B cell (primary cell): ENCODE measurements at regions not wholly inside any gene's neighbourhood (a gene's known extent, or its start where the extent isn't known, plus 50 kb on each side); places are given as distances from the start of the nearest gene placed in this dataset.

Experiments used
- ATAC-seq: fragments of 200-7000 bp; cut with Tn5 transposase; one replicate; pipeline ENCODE4 v1.10.0; 2021; ENCODE audit warnings: low read depth, mild to moderate bottlenecking, moderate number of reproducible peaks, moderate library complexity
- CTCF ChIA-PET: fragments of 350-600 bp; sonication (Branson Sonifier 250); formaldehyde crosslinking; loops from one replicate; lab custom pipeline; 2021; ENCODE audit warnings: antibody characterized with exemption, inconsistent platforms; lab: Charles Lee
- POLR2A ChIA-PET: fragments of 350-600 bp; sonication (Branson Sonifier 250); formaldehyde crosslinking; loops from one replicate; lab custom pipeline; 2021; ENCODE audit warnings: antibody characterized with exemption; lab: Charles Lee
- DNase-seq: peaks from one replicate; pipeline ENCODE4 v3.0.0; 2013
- H2AFZ ChIP-seq: 2 replicates; pipeline ENCODE4 v1.6.1; 2012; ENCODE audit warnings: mild to moderate bottlenecking, low read depth, low read length; ENCODE audit not compliant: insufficient read depth, poor library complexity, severe bottlenecking
- H3K27ac ChIP-seq, 2 donors: 1 replicate in 1 of 2; 2 replicates in 1 of 2; pipeline ENCODE4 v1.5.1; 2012 to 2013; ENCODE audit warnings: low read length in 2 of 2, mild to moderate bottlenecking in 2 of 2, moderate library complexity in 1 of 2
- H3K27me3 ChIP-seq, 4 experiments: fragments of 200-600 bp in 1 of 4; sonication (generic) in 1 of 4; replicated peaks in 1 of 4; 1 replicate in 2 of 4; 2 replicates in 2 of 4; pipeline versions ENCODE4 v1.6.1 to v1.7.0; 2013 to 2016; ENCODE audit warnings: low read length in 3 of 4, mild to moderate bottlenecking in 2 of 4, mixed read lengths in 1 of 4, moderate library complexity in 1 of 4; ENCODE audit not compliant: insufficient read depth in 4 of 4, control insufficient read depth in 3 of 4; ENCODE audit errors: control extremely low read depth in 1 of 4
- H3K36me3 ChIP-seq, 2 experiments: replicated peaks in 1 of 2; 1 replicate in 1 of 2; 2 replicates in 1 of 2; pipeline versions ENCODE4 v1.6.1 to v1.7.1; 2013; ENCODE audit warnings: low read length in 1 of 2; ENCODE audit not compliant: insufficient read depth in 2 of 2, control insufficient read depth in 1 of 2; ENCODE audit errors: control extremely low read depth in 1 of 2, extremely low read depth in 1 of 2
- H3K4me1 ChIP-seq, 2 donors: fragments of 200-600 bp in 1 of 2; sonication (generic) in 1 of 2; 1 replicate in 1 of 2; 2 replicates in 1 of 2; pipeline versions ENCODE4 v1.5.1 to v1.6.1; 2013 to 2017; ENCODE audit warnings: low read length in 2 of 2; ENCODE audit not compliant: control insufficient read depth in 2 of 2, insufficient read depth in 2 of 2
- H3K4me2 ChIP-seq: replicated peaks from 2 replicates; pipeline ENCODE3; 2012; ENCODE audit warnings: mild to moderate bottlenecking, low read depth, low read length; ENCODE audit not compliant: poor library complexity, severe bottlenecking
- H3K4me3 ChIP-seq, 5 experiments: fragments of 200-600 bp in 1 of 5; sonication (generic) in 1 of 5; 1 replicate in 3 of 5; 2 replicates in 2 of 5; pipeline versions ENCODE4 v1.5.1 to v1.7.0; 2011 to 2016; ENCODE audit warnings: low read length in 4 of 5, mild to moderate bottlenecking in 4 of 5, low read depth in 2 of 5, control low read depth in 1 of 5, moderate library complexity in 1 of 5; ENCODE audit not compliant: insufficient read depth in 1 of 5; ENCODE audit errors: control extremely low read depth in 1 of 5, extremely low read depth in 1 of 5
- H3K79me2 ChIP-seq: fragments of 200-600 bp; sonication (generic); one replicate; pipeline ENCODE4 v1.6.0; 2016; ENCODE audit warnings: low read length; ENCODE audit not compliant: control insufficient read depth, insufficient read depth
- H3K9ac ChIP-seq: fragments of 200-600 bp; sonication (generic); 2 replicates; pipeline ENCODE4 v1.6.1; 2017; ENCODE audit warnings: mild to moderate bottlenecking, low read length, moderate library complexity
- H3K9me3 ChIP-seq, 3 donors: one replicate each; pipeline versions ENCODE4 v1.6.1 to v1.7.1; 2013; ENCODE audit warnings: low read length in 2 of 3; ENCODE audit not compliant: control insufficient read depth in 2 of 3, insufficient read depth in 1 of 3; ENCODE audit errors: control extremely low read depth in 1 of 3
- H4K20me1 ChIP-seq: 2 replicates; pipeline ENCODE4 v1.6.0; 2012; ENCODE audit warnings: mild to moderate bottlenecking, low read length; ENCODE audit not compliant: insufficient read depth, control insufficient read depth, poor library complexity, severe bottlenecking
- H3K27ac Mint-ChIP-seq: one replicate; pipeline ENCODE4 v1.8.0; 2021; ENCODE audit warnings: mixed read lengths
- H3K27me3 Mint-ChIP-seq: one replicate; pipeline ENCODE4 v1.8.0; 2021; ENCODE audit warnings: mixed read lengths
- H3K4me1 Mint-ChIP-seq: one replicate; pipeline ENCODE4 v1.8.0; 2021; ENCODE audit warnings: mixed read lengths
- H3K4me3 Mint-ChIP-seq: one replicate; pipeline ENCODE4 v1.8.0; 2021; ENCODE audit warnings: mixed read lengths
- H3K9me3 Mint-ChIP-seq: one replicate; pipeline ENCODE4 v1.8.0; 2022; ENCODE audit warnings: mixed read lengths; ENCODE audit not compliant: insufficient read depth
- CTCF ChIP-seq: fragments of 200-600 bp; IDR thresholded peaks from one replicate; pipeline ENCODE4 v1.8.0; 2022; ENCODE audit warnings: antibody characterized with exemption, mild to moderate bottlenecking
- EZH2 ChIP-seq: IDR thresholded peaks from 2 replicates; pipeline ENCODE4 v1.6.1; 2012; ENCODE audit warnings: borderline replicate concordance, low read depth, mild to moderate bottlenecking, moderate library complexity, low read length; ENCODE audit not compliant: insufficient read depth, poor library complexity, severe bottlenecking
- WGBS: methylation state at CpG from one replicate; pipeline ENCODE4 v1.1.5; 2013; ENCODE audit warnings: missing lambda C conversion rate; ENCODE audit not compliant: insufficient coverage; 5-methylcytosine and 5-hydroxymethylcytosine counted together
- intact Hi-C: fragments of 100-400 bp; cut with micrococcal nuclease; formaldehyde crosslinking; loops from one replicate; pipeline ENCODE4 v1.10.0; 2022

- Mint-ChIP-seq H3K9me3 (no peaks in the 10 kb centered on the region), H3K27ac (no peak overlapping the region)
- CTCF ChIA-PET: interaction anchor here (0.8 to 1.2 kb wide), 2 partner anchors 504 to 962 kb away, joined by 3 to 6 read pairs; no protein-coding TSS in a partner anchor
Measured at GRCh38 chr3:159806412-159806811, 182.2 kb upstream of the IL12A start.

More at GRCh38 chr3:159806412-159806811, 182.2 kb upstream of the IL12A start:
- intact Hi-C loops: no loop called here
- DNase-seq (no peak), ATAC-seq (no peak)
- TF ChIP-seq CTCF (no peak), EZH2 (no peak)
- Histone ChIP-seq H3K4me1 (no peaks in the 10 kb centered on the region), H3K9me3 (no peaks in the 10 kb centered on the region), H4K20me1 (no peaks in the 10 kb centered on the region), H3K27me3 (no peaks in the 10 kb centered on the region), H3K4me2 (no peak overlapping the region), H3K36me3 (no peaks in the 10 kb centered on the region), H3K27ac (no peak overlapping the region), H2AFZ (no peak overlapping the region), H3K9ac (no peak overlapping the region), H3K79me2 (no peaks in the 10 kb centered on the region), H3K4me3 (no peak overlapping the region)
- WGBS: 83% methylated on average over 3 of the region's 5 CpGs
- Mint-ChIP-seq H3K4me1 (no peaks in the 10 kb centered on the region), H3K27me3 (peaks cover 5% of the 10 kb centered on the region), H3K4me3 (no peak overlapping the region)
- POLR2A ChIA-PET: no interaction called here
